IMR-90 (cell line): ENCODE measurements at regions not wholly inside any gene's neighbourhood (a gene's known extent, or its start where the extent isn't known, plus 50 kb on each side); places are given as distances from the start of the nearest gene placed in this dataset.

ENCODE experiments used
- ATAC-seq: fragments of 200-7000 bp; cut with Tn5 transposase; 2 replicates; pipeline ENCODE4 v1.9.1; 2020; ENCODE audit warnings: low read depth, mild to moderate bottlenecking, moderate library complexity
- BruUV-seq: library from RNA; stranded (reverse); fragments of 400-500 nt; replicated peaks from 2 replicates; lab custom pipeline; 2021; lab: Mats Ljungman, UMichigan
- CTCF ChIA-PET: fragments of 300-600 bp; formaldehyde crosslinking; extraction: SDS; loops from one replicate; lab custom pipeline; 2021; ENCODE audit warnings: antibody characterized with exemption; lab: Yijun Ruan, JAX
- POLR2A ChIA-PET: fragments of 300-600 bp; sonication (Branson Sonifier 250); formaldehyde crosslinking; loops from one replicate; lab custom pipeline; 2022; ENCODE audit warnings: antibody characterized with exemption; ENCODE audit not compliant: unreplicated experiment; lab: Charles Lee
- DNase-seq: peaks from one replicate; pipeline ENCODE4 v3.0.0; 2013
- H2AFZ ChIP-seq: replicated peaks from 2 replicates; pipeline ENCODE3; 2013; ENCODE audit warnings: low read length, mild to moderate bottlenecking; ENCODE audit not compliant: poor library complexity
- H2AK5ac ChIP-seq: 2 replicates; pipeline ENCODE4 v1.6.1; 2013; ENCODE audit warnings: low read depth, low read length, inconsistent platforms
- H2AK9ac ChIP-seq: replicated peaks from 2 replicates; pipeline ENCODE3; 2013; ENCODE audit warnings: mild to moderate bottlenecking, low read depth, low read length, moderate library complexity; ENCODE audit not compliant: poor library complexity
- H2BK120ac ChIP-seq: 2 replicates; pipeline ENCODE4 v1.6.1; 2013; ENCODE audit warnings: low read depth, low read length, inconsistent platforms
- H2BK15ac ChIP-seq: 3 replicates; pipeline ENCODE4 v1.6.1; 2013; ENCODE audit warnings: low read depth, low read length, inconsistent platforms
- H2BK20ac ChIP-seq: 2 replicates; pipeline ENCODE4 v1.6.1; 2013; ENCODE audit warnings: low read depth, mild to moderate bottlenecking, inconsistent platforms, low read length, moderate library complexity
- H2BK5ac ChIP-seq: 2 replicates; pipeline ENCODE4 v1.6.1; 2013; ENCODE audit warnings: mild to moderate bottlenecking, low read depth, low read length, inconsistent platforms; ENCODE audit not compliant: poor library complexity, severe bottlenecking
- H3K14ac ChIP-seq: replicated peaks from 2 replicates; pipeline ENCODE4 v1.6.1; 2013; ENCODE audit warnings: low read depth, low read length, inconsistent platforms
- H3K18ac ChIP-seq: 2 replicates; pipeline ENCODE4 v1.6.1; 2013; ENCODE audit warnings: low read depth, low read length, control low read depth
- H3K23ac ChIP-seq: 2 replicates; pipeline ENCODE4 v1.6.1; 2013; ENCODE audit warnings: low read depth, low read length, inconsistent platforms
- H3K27ac ChIP-seq: 2 replicates; pipeline ENCODE4 v1.5.1; 2013; ENCODE audit warnings: mild to moderate bottlenecking, control low read depth, low read length; ENCODE audit not compliant: insufficient read depth
- H3K27me3 ChIP-seq: 2 replicates; pipeline ENCODE4 v1.6.1; 2013; ENCODE audit warnings: low read length; ENCODE audit not compliant: control insufficient read depth, insufficient read depth
- H3K36me3 ChIP-seq: 2 replicates; pipeline ENCODE4 v1.6.1; 2013; ENCODE audit warnings: low read length, mixed read lengths; ENCODE audit not compliant: control insufficient read depth, insufficient read depth
- H3K4ac ChIP-seq: 2 replicates; pipeline ENCODE4 v1.6.1; 2013; ENCODE audit warnings: low read depth, low read length, inconsistent platforms
- H3K4me1 ChIP-seq: 2 replicates; pipeline ENCODE4 v1.6.1; 2013; ENCODE audit warnings: low read length, mixed read lengths; ENCODE audit not compliant: control insufficient read depth, insufficient read depth
- H3K4me2 ChIP-seq: 2 replicates; pipeline ENCODE4 v1.6.1; 2013; ENCODE audit warnings: low read depth, mild to moderate bottlenecking, control low read depth, low read length, moderate library complexity
- H3K4me3 ChIP-seq: 2 replicates; pipeline ENCODE4 v1.5.1; 2013; ENCODE audit warnings: low read depth, mild to moderate bottlenecking, control low read depth, low read length, moderate library complexity; ENCODE audit not compliant: insufficient read depth
- H3K56ac ChIP-seq: 2 replicates; pipeline ENCODE4 v1.6.1; 2013; ENCODE audit warnings: low read length, inconsistent platforms; ENCODE audit not compliant: insufficient read depth; ENCODE audit errors: extremely low read depth
- H3K79me1 ChIP-seq, 2 experiments: 2 replicates each; pipeline ENCODE4 v1.6.1; 2013; ENCODE audit warnings: low read length in 2 of 2, inconsistent platforms in 1 of 2, low read depth in 1 of 2
- H3K9ac ChIP-seq: 2 replicates; pipeline ENCODE4 v1.6.1; 2013; ENCODE audit warnings: low read depth, low read length, control low read depth
- H3K9me1 ChIP-seq: 2 replicates; pipeline ENCODE4 v1.6.1; 2013; ENCODE audit warnings: low read length, inconsistent platforms; ENCODE audit not compliant: insufficient read depth
- H3K9me3 ChIP-seq: 2 replicates; pipeline ENCODE4 v1.6.1; 2013; ENCODE audit warnings: low read length; ENCODE audit not compliant: control insufficient read depth, insufficient read depth
- H4K20me1 ChIP-seq: 2 replicates; pipeline ENCODE4 v1.6.1; 2013; ENCODE audit warnings: low read length, inconsistent platforms; ENCODE audit not compliant: insufficient read depth
- H4K5ac ChIP-seq: 2 replicates; pipeline ENCODE4 v1.6.1; 2013; ENCODE audit warnings: mild to moderate bottlenecking, low read depth, low read length, control low read depth
- H4K8ac ChIP-seq, 2 experiments: 2 replicates each; pipeline ENCODE4 v1.6.1; 2013; ENCODE audit warnings: low read depth in 2 of 2, low read length in 2 of 2, control low read depth in 1 of 2, inconsistent platforms in 1 of 2
- H4K91ac ChIP-seq: 2 replicates; pipeline ENCODE4 v1.6.1; 2013; ENCODE audit warnings: low read depth, low read length, inconsistent platforms; ENCODE audit not compliant: insufficient read depth
- CHD1 ChIP-seq: IDR thresholded peaks from 2 replicates; pipeline ENCODE4 v1.6.1; 2012; ENCODE audit warnings: low read depth, low read length, improper control_type of control experiment
- CTCF ChIP-seq: conservative IDR thresholded peaks from 2 replicates; pipeline ENCODE4 v1.5.1; 2012; ENCODE audit warnings: mild to moderate bottlenecking, low read depth, low read length, improper control_type of control experiment
- ELK1 ChIP-seq: fragments of 150-350 bp; IDR thresholded peaks from 2 replicates; pipeline ENCODE4 v1.6.1; 2016; ENCODE audit warnings: low read depth, mild to moderate bottlenecking, low read length, moderate library complexity, borderline replicate concordance
- FOS ChIP-seq: fragments of 150-350 bp; IDR thresholded peaks from 2 replicates; pipeline ENCODE4 v1.6.1; 2016; ENCODE audit warnings: low read depth, low read length
- MAFK ChIP-seq: IDR thresholded peaks from 2 replicates; pipeline ENCODE4 v1.6.1; 2012; ENCODE audit warnings: low read depth, low read length, improper control_type of control experiment
- MAZ ChIP-seq: IDR thresholded peaks from 2 replicates; pipeline ENCODE4 v1.6.1; 2012; ENCODE audit warnings: low read depth, mild to moderate bottlenecking, low read length, improper control_type of control experiment, moderate library complexity, borderline replicate concordance
- MXI1 ChIP-seq: IDR thresholded peaks from 2 replicates; pipeline ENCODE4 v1.6.1; 2012; ENCODE audit warnings: low read depth, mild to moderate bottlenecking, low read length, moderate library complexity, borderline replicate concordance
- NFE2L2 ChIP-seq: fragments of 150-350 bp; IDR thresholded peaks from 2 replicates; pipeline ENCODE4 v1.6.1; 2016; ENCODE audit warnings: low read depth, mild to moderate bottlenecking, low read length
- POLR2A ChIP-seq: IDR thresholded peaks from 2 replicates; pipeline ENCODE4 v1.6.1; 2012; ENCODE audit warnings: mild to moderate bottlenecking, low read depth, low read length
- RFX5 ChIP-seq: IDR thresholded peaks from 2 replicates; pipeline ENCODE4 v1.8.0; 2012; ENCODE audit warnings: low read depth, mild to moderate bottlenecking, low read length, moderate library complexity
- SMC3 ChIP-seq: fragments of 150-350 bp; IDR thresholded peaks from 2 replicates; pipeline ENCODE4 v1.6.1; 2016; ENCODE audit warnings: low read depth, mild to moderate bottlenecking, antibody characterized with exemption, low read length, moderate library complexity
- WGBS, 2 experiments: methylation state at CpG; one replicate each; pipeline versions ENCODE4 v1.1.5 to v1.1.7; 2013; ENCODE audit warnings: missing lambda C conversion rate in 2 of 2; ENCODE audit not compliant: insufficient read length in 1 of 2; ENCODE audit errors: extremely low coverage in 2 of 2; 5-methylcytosine and 5-hydroxymethylcytosine counted together
- dilution Hi-C: fragments of 300-500 bp; cut with HindIII; formaldehyde crosslinking; loops from one replicate; pipeline ENCODE4 v1.14.3; 2018; ENCODE audit warnings: low sequenced_read_pairs; ENCODE audit not compliant: unreplicated experiment
- in situ Hi-C: fragments of 300-500 bp; cut with MboI; formaldehyde crosslinking; loops from 3 replicates; pipeline ENCODE4 v1.14.3; 2019; ENCODE audit warnings: low sequenced_read_pairs, inconsistent platforms, mixed read lengths
- intact Hi-C: fragments of 100-400 bp; cut with micrococcal nuclease; formaldehyde crosslinking; loops from 2 replicates; pipeline ENCODE4 v1.10.0; 2022
- TF ChIP-seq, protein P1 (sequence below): fragments of 150-350 bp; IDR thresholded peaks from 2 replicates; pipeline ENCODE4 v1.6.1; 2017; ENCODE audit warnings: mild to moderate bottlenecking, antibody characterized with exemption, low read length, low read depth

DNA sequence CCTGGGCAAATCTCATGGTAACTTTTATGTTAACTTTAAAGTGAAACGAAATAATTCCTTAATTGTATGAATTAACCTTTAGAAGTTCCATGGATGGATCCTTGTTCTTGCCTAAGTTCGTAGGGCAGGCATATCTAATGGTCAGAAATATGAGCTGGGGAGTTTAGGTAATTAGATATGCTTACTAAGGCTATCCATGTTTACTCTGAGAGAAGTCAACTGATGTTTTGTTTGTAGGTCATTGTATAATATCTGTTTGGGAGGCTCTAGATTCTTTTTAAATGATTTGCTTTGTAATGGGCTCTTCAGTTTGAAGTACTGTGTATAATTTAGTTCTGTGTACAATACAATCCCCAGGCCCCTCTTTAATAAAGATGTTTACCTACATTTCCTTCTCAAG is 117.0 kb downstream of the DCK start:
- ATAC-seq = peak; percentile 24; the same call in 1 of the 2 replicates
- H3K4ac ChIP-seq = no peak overlapping the region
- CTCF ChIA-PET = no interaction called here

More for the DNA sequence above, 117.0 kb downstream of the DCK start:
- Histone ChIP-seq H2AFZ (no peak overlapping the region), H4K8ac (no peak overlapping the region), H3K27me3 (no peaks in the 10 kb centered on the region), H3K4me1 (no peaks in the 10 kb centered on the region), H2BK15ac (no peak overlapping the region), H3K9me1 (no peaks in the 10 kb centered on the region), H4K20me1 (no peaks in the 10 kb centered on the region), H2AK9ac (no peak overlapping the region), H3K56ac (no peak overlapping the region), H2AK5ac (no peak overlapping the region), H3K14ac (no peak overlapping the region), H3K4me3 (no peak overlapping the region), H2BK5ac (no peak overlapping the region), H4K5ac (no peak overlapping the region), H2BK20ac (no peak overlapping the region), H3K4me2 (no peak overlapping the region), H3K9ac (no peak overlapping the region), H3K27ac (no peak overlapping the region), H3K18ac (no peak overlapping the region), H3K23ac (no peak overlapping the region), H3K9me3 (no peaks in the 10 kb centered on the region), H4K91ac (no peak overlapping the region), H2BK120ac (no peak overlapping the region), H3K79me1 (no peaks in the 10 kb centered on the region), H3K36me3 (no peaks in the 10 kb centered on the region)
- WGBS, 2 experiments = no CpG with 5 or more reads among the region's 2 CpGs
- no peak for DNase-seq
- TF ChIP-seq SMC3 (no peak), NFE2L2 (no peak), RFX5 (no peak), ELK1 (no peak), MXI1 (no peak), MAFK (no peak), CHD1 (no peak), MAZ (no peak), POLR2A (no peak), FOS (no peak), CTCF (no peak)
- TF ChIP-seq, protein P1, sequence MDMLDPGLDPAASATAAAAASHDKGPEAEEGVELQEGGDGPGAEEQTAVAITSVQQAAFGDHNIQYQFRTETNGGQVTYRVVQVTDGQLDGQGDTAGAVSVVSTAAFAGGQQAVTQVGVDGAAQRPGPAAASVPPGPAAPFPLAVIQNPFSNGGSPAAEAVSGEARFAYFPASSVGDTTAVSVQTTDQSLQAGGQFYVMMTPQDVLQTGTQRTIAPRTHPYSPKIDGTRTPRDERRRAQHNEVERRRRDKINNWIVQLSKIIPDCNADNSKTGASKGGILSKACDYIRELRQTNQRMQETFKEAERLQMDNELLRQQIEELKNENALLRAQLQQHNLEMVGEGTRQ = no peak
- in situ Hi-C loops (loop anchor here (5.0 kb wide), 1 partner anchor 33 kb away; no protein-coding TSS in a partner anchor), intact Hi-C loops (no loop called here), dilution Hi-C loops (no loop called here)
- BruUV-seq = no TSS peak
- POLR2A ChIA-PET = no interaction called here
